ENCODE measurements at regions not wholly inside any gene's neighbourhood (a gene's known extent, or its start where the extent isn't known, plus 50 kb on each side); places are given as distances from the start of the nearest gene placed in this dataset.

GRCh38 chr11:69380921-69381581 lies 87.1 kb downstream of the MYEOV start:
- Mint-ChIP-seq H3K4me1 (peaks cover 5 to 10% of the 10 kb centered on the region in 2 experiments; a peak in 3 of 4 replicates), H3K9me3 (no peaks in the 10 kb centered on the region; a peak in 1 of 5 replicates), H3K4me3 (no peak overlapping the region), H3K27me3 (ENCODE audit: low read depth) (no peaks in the 10 kb centered on the region; the same call in 1 of the 2 replicates), H3K27ac (no peak overlapping the region), H3K36me3 (ENCODE audit: insufficient read depth in 1 of 3, low read depth in 3 of 3) (no peaks in the 10 kb centered on the region)
- Histone ChIP-seq H2BK12ac (ENCODE audit: insufficient read length, low read depth, low read length) (no peak overlapping the region), H3K18ac (ENCODE audit: insufficient read length, low read depth, low read length) (no peak overlapping the region), H2BK5ac (ENCODE audit: insufficient read length, low read length) (no peak overlapping the region), H4K91ac (ENCODE audit: insufficient read length, low read depth, low read length) (no peak overlapping the region), H3K27me3 (ENCODE audit: insufficient read depth, low read length) (no peaks in the 10 kb centered on the region), H3K56ac (ENCODE audit: insufficient read length, low read depth, low read length) (no peak overlapping the region), H2AK5ac (ENCODE audit: insufficient read length, low read length) (no peak overlapping the region), H2BK120ac (ENCODE audit: low read depth, low read length, poor library complexity, severe bottlenecking) (no peak overlapping the region), H3T11ph (ENCODE audit: low read length) (no peak overlapping the region), H3K27ac (ENCODE audit: insufficient read length, low read depth, low read length) (no peak overlapping the region), H3K9ac (ENCODE audit: extremely low read depth, insufficient read length, low read length) (no peak overlapping the region), H3K4me2 (ENCODE audit: insufficient read depth, insufficient read length, low read length) (no peak overlapping the region), H3K23ac (ENCODE audit: insufficient read length, low read depth, low read length) (no peak overlapping the region), H3K4ac (ENCODE audit: low read depth, low read length) (no peak overlapping the region), H3K4me1 (ENCODE audit: insufficient read depth, low read length) (peaks cover 2% of the 10 kb centered on the region; the same call in 1 of the 2 replicates), H2BK20ac (ENCODE audit: low read depth, low read length, poor library complexity, severe bottlenecking) (no peak overlapping the region), H3K79me1 (ENCODE audit: insufficient read depth, low read depth, low read length, poor library complexity, severe bottlenecking) (no peaks in the 10 kb centered on the region), H2BK15ac (ENCODE audit: low read depth, low read length) (no peak overlapping the region), H3K79me2 (ENCODE audit: insufficient read depth, low read length) (no peaks in the 10 kb centered on the region), H3K9me3 (ENCODE audit: control insufficient read depth, low read depth, low read length) (no peaks in the 10 kb centered on the region), H4K5ac (ENCODE audit: insufficient read length, low read depth, low read length) (no peak overlapping the region), H4K8ac (replicated peaks; ENCODE audit: insufficient read length, low read depth, low read length) (no peak overlapping the region), H3K14ac (ENCODE audit: insufficient read depth, low read length) (no peak overlapping the region), H2AFZ (ENCODE audit: low read length) (no peak overlapping the region), H3K23me2 (ENCODE audit: insufficient read length, low read depth, low read length, poor library complexity, severe bottlenecking) (no peaks in the 10 kb centered on the region), H4K20me1 (ENCODE audit: control insufficient read depth, insufficient read depth, insufficient read length) (peaks cover 3% of the 10 kb centered on the region)
- TF ChIP-seq CTCF (conservative IDR thresholded peaks at IDR 0.05): no peak
- WGBS (ENCODE audit: extremely low coverage, insufficient read length, low lambda C conversion rate): no CpG with 5 or more reads among the region's 10 CpGs
- no peak for DNase-seq

All from H9 (cell line).